ENCODE measurements at regions not wholly inside any gene's neighbourhood (a gene's known extent, or its start where the extent isn't known, plus 50 kb on each side); places are given as distances from the start of the nearest gene placed in this dataset.

DNA sequence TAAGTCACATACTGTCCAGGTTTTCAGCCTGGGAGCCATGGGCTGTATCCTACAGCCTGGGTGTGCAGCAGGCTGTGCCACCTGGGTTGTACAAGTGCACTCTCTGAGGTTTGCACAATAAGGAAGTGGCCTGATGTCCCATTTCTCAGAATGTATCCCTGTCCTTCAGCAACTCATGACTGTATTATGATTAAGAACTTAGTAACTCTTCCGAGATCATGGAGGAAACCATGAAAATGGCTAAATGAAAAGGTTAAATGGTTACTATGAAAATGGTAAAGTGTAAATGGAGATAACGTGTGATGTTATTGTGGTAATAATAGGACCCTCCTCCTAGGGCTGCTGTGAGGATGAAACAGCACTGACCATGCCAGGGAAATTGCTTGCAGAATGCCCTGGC is 227.6 kb downstream of the ANKRD60 start:
- no peak for TF ChIP-seq POLR2AphosphoS5 (IDR thresholded peaks at IDR 0.05; ENCODE audit: low read depth, low read length)
- no peak for TF ChIP-seq SIN3A (IDR thresholded peaks at IDR 0.05; ENCODE audit: borderline replicate concordance, insufficient read depth, low read length)
- TF ChIP-seq TAF1 (IDR thresholded peaks at IDR 0.05; ENCODE audit: borderline replicate concordance, insufficient read depth, low read length) = no peak
- TF ChIP-seq, protein P1, sequence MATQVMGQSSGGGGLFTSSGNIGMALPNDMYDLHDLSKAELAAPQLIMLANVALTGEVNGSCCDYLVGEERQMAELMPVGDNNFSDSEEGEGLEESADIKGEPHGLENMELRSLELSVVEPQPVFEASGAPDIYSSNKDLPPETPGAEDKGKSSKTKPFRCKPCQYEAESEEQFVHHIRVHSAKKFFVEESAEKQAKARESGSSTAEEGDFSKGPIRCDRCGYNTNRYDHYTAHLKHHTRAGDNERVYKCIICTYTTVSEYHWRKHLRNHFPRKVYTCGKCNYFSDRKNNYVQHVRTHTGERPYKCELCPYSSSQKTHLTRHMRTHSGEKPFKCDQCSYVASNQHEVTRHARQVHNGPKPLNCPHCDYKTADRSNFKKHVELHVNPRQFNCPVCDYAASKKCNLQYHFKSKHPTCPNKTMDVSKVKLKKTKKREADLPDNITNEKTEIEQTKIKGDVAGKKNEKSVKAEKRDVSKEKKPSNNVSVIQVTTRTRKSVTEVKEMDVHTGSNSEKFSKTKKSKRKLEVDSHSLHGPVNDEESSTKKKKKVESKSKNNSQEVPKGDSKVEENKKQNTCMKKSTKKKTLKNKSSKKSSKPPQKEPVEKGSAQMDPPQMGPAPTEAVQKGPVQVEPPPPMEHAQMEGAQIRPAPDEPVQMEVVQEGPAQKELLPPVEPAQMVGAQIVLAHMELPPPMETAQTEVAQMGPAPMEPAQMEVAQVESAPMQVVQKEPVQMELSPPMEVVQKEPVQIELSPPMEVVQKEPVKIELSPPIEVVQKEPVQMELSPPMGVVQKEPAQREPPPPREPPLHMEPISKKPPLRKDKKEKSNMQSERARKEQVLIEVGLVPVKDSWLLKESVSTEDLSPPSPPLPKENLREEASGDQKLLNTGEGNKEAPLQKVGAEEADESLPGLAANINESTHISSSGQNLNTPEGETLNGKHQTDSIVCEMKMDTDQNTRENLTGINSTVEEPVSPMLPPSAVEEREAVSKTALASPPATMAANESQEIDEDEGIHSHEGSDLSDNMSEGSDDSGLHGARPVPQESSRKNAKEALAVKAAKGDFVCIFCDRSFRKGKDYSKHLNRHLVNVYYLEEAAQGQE (IDR thresholded peaks at IDR 0.05; ENCODE audit: insufficient read depth in 1 of 2, low read depth in 2 of 2, low read length in 2 of 2) = no peak
